K562 (cell line): ENCODE measurements at regions not wholly inside any gene's neighbourhood (a gene's known extent, or its start where the extent isn't known, plus 50 kb on each side); places are given as distances from the start of the nearest gene placed in this dataset.

Experiments
- ATAC-seq: fragments of 200-7000 bp; cut with Tn5 transposase; 3 replicates; pipeline ENCODE4 v1.9.1; 2020; ENCODE audit warnings: moderate library complexity
- BruUV-seq: library from RNA; stranded (reverse); fragments of 400-500 nt; replicated peaks from 2 replicates; lab custom pipeline; 2021; lab: Mats Ljungman, UMichigan
- CTCF ChIA-PET: fragments of 300-600 bp; formaldehyde crosslinking; extraction: SDS; loops from one replicate; lab custom pipeline; 2021; ENCODE audit warnings: low intra/inter-chr PET ratio; lab: Yijun Ruan, JAX
- POLR2A ChIA-PET: fragments of 300-600, 350-650 bp; sonication (Branson Sonifier 250); formaldehyde crosslinking; extraction: SDS; loops from one replicate; lab custom pipeline; 2021; ENCODE audit warnings: antibody characterized with exemption, inconsistent platforms; lab: Yijun Ruan, JAX
- DNase-seq, 4 experiments: peaks; one replicate each; pipeline versions ENCODE4 v3.0.0 to v3.0.0-alpha.2; 2011 to 2018; ENCODE audit warnings: low spot score in 3 of 4, mixed read lengths in 3 of 4; ENCODE audit errors: extremely low read depth in 1 of 4
- FAIRE-seq: peaks from 2 replicates; lab custom pipeline; 2011; peaks lifted over from hg19 to GRCh38; lab: Jason Lieb, UNC
- H2AFZ ChIP-seq: 2 replicates; pipeline ENCODE4 v1.6.0; 2011; ENCODE audit warnings: low read depth, low read length, control low read depth, inconsistent platforms
- H3K27ac ChIP-seq: fragments of 200-600 bp; 3 replicates; pipeline ENCODE4 v1.8.0; 2011; ENCODE audit warnings: low read depth, mild to moderate bottlenecking, control low read depth, inconsistent platforms, low read length, moderate library complexity, mixed read lengths; ENCODE audit errors: extremely low read depth
- H3K27me3 ChIP-seq, 2 experiments: fragments of 300-600 bp in 1 of 2; 2 replicates in 1 of 2; 3 replicates in 1 of 2; pipeline versions ENCODE4 v1.6.0 to v1.8.0; 2011; ENCODE audit warnings: inconsistent platforms in 2 of 2, low read length in 2 of 2, mild to moderate bottlenecking in 1 of 2, mixed read lengths in 1 of 2, moderate library complexity in 1 of 2; ENCODE audit not compliant: control insufficient read depth in 2 of 2, insufficient read depth in 2 of 2
- H3K36me3 ChIP-seq: fragments of 300-600 bp; 3 replicates; pipeline ENCODE4 v1.8.0; 2011; ENCODE audit warnings: mild to moderate bottlenecking, low read length, inconsistent platforms; ENCODE audit not compliant: control insufficient read depth, insufficient read depth
- H3K4me1 ChIP-seq, 2 experiments: fragments of 200-600 bp in 1 of 2; replicated peaks in 1 of 2; 2 replicates in 1 of 2; 3 replicates in 1 of 2; pipeline versions ENCODE4 v1.5.1 to v1.8.0; 2011; ENCODE audit warnings: inconsistent platforms in 2 of 2, low read length in 2 of 2, mild to moderate bottlenecking in 1 of 2, mixed read lengths in 1 of 2, moderate library complexity in 1 of 2; ENCODE audit not compliant: control insufficient read depth in 2 of 2, insufficient read depth in 2 of 2
- H3K4me2 ChIP-seq: 2 replicates; pipeline ENCODE4 v1.6.1; 2011; ENCODE audit warnings: low read length, control low read depth, inconsistent platforms, mixed read lengths; ENCODE audit not compliant: insufficient read depth
- H3K4me3 ChIP-seq: fragments of 200-600 bp; sonication (generic), shearing (Covaris generic); 2 replicates; pipeline ENCODE4 v1.5.1; 2016; ENCODE audit warnings: control low read depth, inconsistent platforms
- H3K79me2 ChIP-seq: fragments of 200-600 bp; 3 replicates; pipeline ENCODE4 v1.8.0; 2011; ENCODE audit warnings: low read length, inconsistent platforms; ENCODE audit not compliant: control insufficient read depth, insufficient read depth
- H3K9ac ChIP-seq, 2 experiments: 2 replicates each; pipeline versions ENCODE4 v1.6.0 to v1.6.1; 2011; ENCODE audit warnings: low read depth in 2 of 2, low read length in 2 of 2, control low read depth in 1 of 2, inconsistent platforms in 1 of 2, mild to moderate bottlenecking in 1 of 2, mixed read lengths in 1 of 2; ENCODE audit not compliant: insufficient read depth in 1 of 2
- H3K9me1 ChIP-seq: one replicate; pipeline ENCODE4 v1.6.0; 2011; ENCODE audit warnings: inconsistent platforms, mild to moderate bottlenecking, low read length, moderate library complexity; ENCODE audit not compliant: control insufficient read depth, insufficient read depth
- H3K9me3 ChIP-seq: replicated peaks from 2 replicates; pipeline ENCODE4 v1.5.1; 2011; ENCODE audit warnings: low read depth, low read length, inconsistent platforms; ENCODE audit not compliant: control insufficient read depth, insufficient read depth
- H4K20me1 ChIP-seq: replicated peaks from 2 replicates; pipeline ENCODE4 v1.6.1; 2011; ENCODE audit warnings: low read length, inconsistent platforms, mixed read lengths; ENCODE audit not compliant: control insufficient read depth, insufficient read depth
- ATF7 ChIP-seq: fragments of 450-650 bp; IDR thresholded peaks from 2 replicates; pipeline ENCODE4 v1.7.1; 2014; ENCODE audit warnings: mild to moderate bottlenecking, moderate library complexity
- CSDE1 ChIP-seq, 2 experiments: fragments of 450-650 bp; IDR thresholded peaks; 2 replicates each; pipeline ENCODE4 v1.6.1; 2016; ENCODE audit warnings: mild to moderate bottlenecking in 1 of 2
- CTBP1 ChIP-seq: fragments of 450-650 bp; IDR thresholded peaks from 2 replicates; pipeline ENCODE4 v1.6.1; 2016; ENCODE audit warnings: borderline replicate concordance
- CXXC5 ChIP-seq: fragments of 250-450 bp; sonication (Bioruptor Pico); IDR thresholded peaks from 2 replicates; pipeline ENCODE4 v1.8.0; 2022; ENCODE audit warnings: inconsistent platforms, mild to moderate bottlenecking, moderate library complexity
- EHMT2 ChIP-seq: fragments of 450-650 bp; IDR thresholded peaks from 2 replicates; pipeline ENCODE4 v1.6.1; 2018; ENCODE audit warnings: antibody characterized with exemption
- EP300 ChIP-seq: IDR thresholded peaks from 2 replicates; pipeline ENCODE4 v1.6.1; 2012; ENCODE audit warnings: low read length, improper control_type of control experiment
- FOXP1 ChIP-seq: sonication (generic); formaldehyde crosslinking; IDR thresholded peaks from 2 replicates; pipeline ENCODE4 v1.8.0; 2022; ENCODE audit warnings: mild to moderate bottlenecking, missing genetic modification reagents
- MIER1 ChIP-seq: fragments of 450-650 bp; IDR thresholded peaks from 2 replicates; pipeline ENCODE4 v1.6.1; 2016; ENCODE audit warnings: antibody characterized with exemption, mild to moderate bottlenecking, low read depth
- RCOR1 ChIP-seq, 2 experiments: IDR thresholded peaks; 2 replicates each; pipeline ENCODE4 v1.6.1; 2012; ENCODE audit warnings: low read depth in 2 of 2, low read length in 2 of 2, borderline replicate concordance in 1 of 2, improper control_type of control experiment in 1 of 2
- RHOXF2B ChIP-seq: fragments of 250-450 bp; sonication (Bioruptor Pico); conservative IDR thresholded peaks from 2 replicates; pipeline ENCODE4 v1.5.1; 2021
- SMARCA4 ChIP-seq: fragments of 450-650 bp; IDR thresholded peaks from 2 replicates; pipeline ENCODE4 v1.6.1; 2016
- SUPT5H ChIP-seq: fragments of 450-650 bp; IDR thresholded peaks from 2 replicates; pipeline ENCODE4 v1.6.1; 2016
- TEAD4 ChIP-seq, 2 experiments: sonication (generic) in 1 of 2; formaldehyde crosslinking in 1 of 2; IDR thresholded peaks; 2 replicates each; pipeline versions ENCODE4 v1.6.1 to v1.8.0; 2012 to 2022; ENCODE audit warnings: borderline replicate concordance in 1 of 2, inconsistent platforms in 1 of 2, low read length in 1 of 2, mild to moderate bottlenecking in 1 of 2, missing genetic modification reagents in 1 of 2
- ZNF121 ChIP-seq: sonication (generic); formaldehyde crosslinking; conservative IDR thresholded peaks from 2 replicates; pipeline ENCODE4 v1.8.0; 2022; ENCODE audit warnings: missing genetic modification reagents
- WGBS: fragments of 100-300 bp; shearing (Covaris generic); methylation state at CpG from one replicate; pipeline ENCODE4 v1.1.6; 2016; ENCODE audit warnings: low coverage, mixed read lengths; ENCODE audit not compliant: insufficient coverage; ENCODE audit errors: missing lambda C conversion rate; 5-methylcytosine and 5-hydroxymethylcytosine counted together
- in situ Hi-C: fragments of 300-500 bp; cut with MboI; formaldehyde crosslinking; loops from 4 replicates; pipeline ENCODE4 v1.15.0; 2018; ENCODE audit warnings: inconsistent platforms, mixed read lengths
- intact Hi-C: fragments of 100-400 bp; cut with micrococcal nuclease; formaldehyde crosslinking; loops from 2 replicates; pipeline ENCODE4 v1.14.2; 2022

DNA sequence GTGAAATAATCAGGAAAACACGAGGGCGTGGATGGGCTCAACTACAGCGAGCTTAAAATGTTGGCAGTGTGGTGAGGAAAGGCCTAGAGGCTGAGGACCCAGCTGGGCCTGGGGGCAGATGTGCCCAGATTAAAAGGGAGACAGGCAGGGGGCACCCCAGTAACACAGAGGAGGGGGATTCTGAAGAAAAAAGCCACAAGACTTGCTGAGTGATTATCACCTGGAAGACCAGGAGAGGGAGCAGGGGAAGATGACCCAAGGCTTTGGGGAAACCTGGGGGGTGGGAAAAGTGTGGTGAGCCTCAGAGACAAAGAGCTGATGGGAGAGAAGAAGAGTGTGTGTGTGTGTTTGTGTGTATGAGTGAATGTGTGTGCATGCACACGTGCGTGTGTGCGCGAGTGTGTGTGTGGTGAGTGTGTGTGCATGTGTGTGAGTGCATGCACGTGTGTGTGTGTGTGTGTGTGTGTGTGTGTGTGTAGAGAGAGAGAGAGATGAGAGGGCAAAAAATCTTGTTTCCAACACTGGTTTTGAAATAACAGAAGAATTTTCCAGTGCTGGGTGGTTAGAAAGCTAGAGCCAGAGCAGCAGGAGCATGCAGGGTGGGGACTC lies 500.5 kb downstream of the BUD13 start:
- FAIRE-seq (no peak), ATAC-seq (no peak), DNase-seq (no peak)
- no peak for TF ChIP-seq ZNF121 (CRISPR knock-in tag)
- no peak for TF ChIP-seq SMARCA4
- TF ChIP-seq CXXC5 = no peak
- TF ChIP-seq CSDE1 (IDR thresholded peaks at IDR 0.05) = no peak
- no peak for TF ChIP-seq ATF7
- TF ChIP-seq RCOR1 (IDR thresholded peaks at IDR 0.05; ENCODE audit: borderline replicate concordance in 1 of 2, low read depth in 2 of 2, low read length in 2 of 2) = no peak
- no peak for TF ChIP-seq EHMT2
- no peak for TF ChIP-seq RHOXF2B
- no peak for TF ChIP-seq FOXP1
- TF ChIP-seq EP300 = no peak
- TF ChIP-seq TEAD4 (IDR thresholded peaks at IDR 0.05; ENCODE audit: low read length) = no peak
- TF ChIP-seq TEAD4 (CRISPR knock-in tag; IDR thresholded peaks at IDR 0.05; ENCODE audit: borderline replicate concordance) = no peak
- no peak for TF ChIP-seq SUPT5H
- no peak for TF ChIP-seq MIER1
- no peak for TF ChIP-seq CTBP1
- intact Hi-C loops = no loop called here
- no peak overlapping the region for H3K4me2 ChIP-seq
- H3K4me1 ChIP-seq = peaks cover 0 to 13% of the 10 kb centered on the region in 2 experiments; a peak in 2 of 5 replicates
- H2AFZ ChIP-seq = no peak overlapping the region
- no peaks in the 10 kb centered on the region for H3K9me1 ChIP-seq
- H3K36me3 ChIP-seq = no peaks in the 10 kb centered on the region
- H3K9me3 ChIP-seq = no peaks in the 10 kb centered on the region
- H3K9ac ChIP-seq = no peak overlapping the region
- no peak overlapping the region for H3K4me3 ChIP-seq
- H3K27ac ChIP-seq = no peak overlapping the region
- no peaks in the 10 kb centered on the region for H3K79me2 ChIP-seq
- 0% methylated on average over 5 of the region's 8 CpGs for WGBS
- BruUV-seq = no TSS peak
- POLR2A ChIA-PET = no interaction called here
- no peaks in the 10 kb centered on the region for H4K20me1 ChIP-seq
- CTCF ChIA-PET = no interaction called here
- in situ Hi-C loops = loop anchor here (10.0 kb wide), 2 partner anchors 937 to 1497 kb away; no protein-coding TSS in a partner anchor
- H3K27me3 ChIP-seq = no peaks in the 10 kb centered on the region
